Endodermal cell (in vitro differentiated cells): ENCODE measurements at regions not wholly inside any gene's neighbourhood (a gene's known extent, or its start where the extent isn't known, plus 50 kb on each side); places are given as distances from the start of the nearest gene placed in this dataset.

Source experiments
- DNase-seq: peaks from one replicate; pipeline ENCODE4 v3.0.0-alpha.2; 2017
- H3K27ac ChIP-seq: 2 replicates; pipeline ENCODE4 v1.5.1; 2013; ENCODE audit warnings: mild to moderate bottlenecking, low read depth, low read length, moderate library complexity
- H3K27me3 ChIP-seq: 2 replicates; pipeline ENCODE4 v1.6.1; 2013; ENCODE audit warnings: mild to moderate bottlenecking, low read length, moderate library complexity; ENCODE audit not compliant: insufficient read depth, control insufficient read depth, poor library complexity, severe bottlenecking
- H3K36me3 ChIP-seq: 2 replicates; pipeline ENCODE4 v1.7.0; 2013; ENCODE audit warnings: mild to moderate bottlenecking, low read length, moderate library complexity; ENCODE audit not compliant: control insufficient read depth, insufficient read depth
- H3K4me1 ChIP-seq: one replicate; pipeline ENCODE4 v1.7.0; 2013; ENCODE audit warnings: low read length; ENCODE audit not compliant: control insufficient read depth, insufficient read depth
- H3K4me3 ChIP-seq: 2 replicates; pipeline ENCODE4 v1.5.1; 2013; ENCODE audit warnings: mild to moderate bottlenecking, low read length, moderate library complexity
- H3K9ac ChIP-seq: 2 replicates; pipeline ENCODE4 v1.6.1; 2013; ENCODE audit warnings: mild to moderate bottlenecking, low read length, moderate library complexity; ENCODE audit not compliant: poor library complexity, severe bottlenecking; ENCODE audit errors: extremely low read depth
- H3K9me3 ChIP-seq: 2 replicates; pipeline ENCODE4 v1.6.1; 2013; ENCODE audit warnings: mild to moderate bottlenecking, low read length, moderate library complexity; ENCODE audit not compliant: control insufficient read depth
- H3K27ac Mint-ChIP-seq: 2 replicates; pipeline ENCODE4 v1.8.0; 2020; ENCODE audit warnings: mixed read lengths
- H3K27me3 Mint-ChIP-seq: 2 replicates; pipeline ENCODE4 v1.8.0; 2021; ENCODE audit warnings: mild to moderate bottlenecking, mixed read lengths; ENCODE audit not compliant: insufficient read depth
- H3K36me3 Mint-ChIP-seq: 2 replicates; pipeline ENCODE4 v1.8.0; 2020; ENCODE audit warnings: low read depth, mixed read lengths
- H3K4me1 Mint-ChIP-seq: 2 replicates; pipeline ENCODE4 v1.8.0; 2020; ENCODE audit warnings: mixed read lengths
- H3K4me3 Mint-ChIP-seq: 2 replicates; pipeline ENCODE4 v1.8.0; 2020; ENCODE audit warnings: mild to moderate bottlenecking, moderate library complexity, mixed read lengths
- H3K9me3 Mint-ChIP-seq: 2 replicates; pipeline ENCODE4 v1.8.0; 2020; ENCODE audit warnings: mild to moderate bottlenecking, mixed read lengths
- WGBS, 2 experiments: methylation state at CpG; one replicate each; pipeline versions ENCODE4 v1.1.5 to v1.1.7; 2013; ENCODE audit warnings: missing lambda C conversion rate in 2 of 2, mixed read lengths in 1 of 2; ENCODE audit not compliant: insufficient coverage in 1 of 2, insufficient read length in 1 of 2; 5-methylcytosine and 5-hydroxymethylcytosine counted together
- TF ChIP-seq, protein P1 (sequence below): fragments of 200-600 bp; sonication (generic); conservative IDR thresholded peaks from 2 replicates; pipeline ENCODE4 v1.5.0; 2021; ENCODE audit warnings: antibody characterized with exemption, mild to moderate bottlenecking

- no peak overlapping the region for H3K27ac ChIP-seq
- H3K4me1 Mint-ChIP-seq: peaks cover 7% of the 10 kb centered on the region
- H3K9me3 ChIP-seq: peaks cover 11% of the 10 kb centered on the region
- peak; percentile 74 for DNase-seq
- H3K4me3 ChIP-seq: no peak overlapping the region
- H3K36me3 Mint-ChIP-seq: no peaks in the 10 kb centered on the region
- H3K27ac Mint-ChIP-seq: no peak overlapping the region
- no peak overlapping the region for H3K4me3 Mint-ChIP-seq
- H3K4me1 ChIP-seq: peaks cover 3% of the 10 kb centered on the region
- TF ChIP-seq, protein P1, sequence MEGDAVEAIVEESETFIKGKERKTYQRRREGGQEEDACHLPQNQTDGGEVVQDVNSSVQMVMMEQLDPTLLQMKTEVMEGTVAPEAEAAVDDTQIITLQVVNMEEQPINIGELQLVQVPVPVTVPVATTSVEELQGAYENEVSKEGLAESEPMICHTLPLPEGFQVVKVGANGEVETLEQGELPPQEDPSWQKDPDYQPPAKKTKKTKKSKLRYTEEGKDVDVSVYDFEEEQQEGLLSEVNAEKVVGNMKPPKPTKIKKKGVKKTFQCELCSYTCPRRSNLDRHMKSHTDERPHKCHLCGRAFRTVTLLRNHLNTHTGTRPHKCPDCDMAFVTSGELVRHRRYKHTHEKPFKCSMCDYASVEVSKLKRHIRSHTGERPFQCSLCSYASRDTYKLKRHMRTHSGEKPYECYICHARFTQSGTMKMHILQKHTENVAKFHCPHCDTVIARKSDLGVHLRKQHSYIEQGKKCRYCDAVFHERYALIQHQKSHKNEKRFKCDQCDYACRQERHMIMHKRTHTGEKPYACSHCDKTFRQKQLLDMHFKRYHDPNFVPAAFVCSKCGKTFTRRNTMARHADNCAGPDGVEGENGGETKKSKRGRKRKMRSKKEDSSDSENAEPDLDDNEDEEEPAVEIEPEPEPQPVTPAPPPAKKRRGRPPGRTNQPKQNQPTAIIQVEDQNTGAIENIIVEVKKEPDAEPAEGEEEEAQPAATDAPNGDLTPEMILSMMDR: peak; percentile 75
- no peaks in the 10 kb centered on the region for H3K27me3 Mint-ChIP-seq
- no peaks in the 10 kb centered on the region for H3K36me3 ChIP-seq
- H3K27me3 ChIP-seq: no peaks in the 10 kb centered on the region
- no peak overlapping the region for H3K9ac ChIP-seq
- 45% methylated on average over 2 of the region's 2 CpGs; no CpG with 5 or more reads in 1 of the 2 experiments for WGBS, 2 experiments
- H3K9me3 Mint-ChIP-seq: peaks cover 4% of the 10 kb centered on the region
These were observed 328.3 kb downstream of the OXSM start for GRCh38 chr3:26118165-26118564.

- Mint-ChIP-seq H3K27ac (no peak overlapping the region), H3K4me3 (no peak overlapping the region), H3K4me1 (no peaks in the 10 kb centered on the region), H3K9me3 (no peaks in the 10 kb centered on the region), H3K36me3 (no peaks in the 10 kb centered on the region), H3K27me3 (no peaks in the 10 kb centered on the region)
- no peak overlapping the region for H3K27ac ChIP-seq
- no peaks in the 10 kb centered on the region for H3K36me3 ChIP-seq
- no peak overlapping the region for H3K9ac ChIP-seq
- no peaks in the 10 kb centered on the region for H3K4me1 ChIP-seq
- TF ChIP-seq, protein P1: no peak
- H3K4me3 ChIP-seq: no peak overlapping the region
- no peaks in the 10 kb centered on the region for H3K27me3 ChIP-seq
- H3K9me3 ChIP-seq: no peaks in the 10 kb centered on the region
- DNase-seq: no peak
These were observed 343.1 kb downstream of the OXSM start for GRCh38 chr3:26132942-26133341.

DNA sequence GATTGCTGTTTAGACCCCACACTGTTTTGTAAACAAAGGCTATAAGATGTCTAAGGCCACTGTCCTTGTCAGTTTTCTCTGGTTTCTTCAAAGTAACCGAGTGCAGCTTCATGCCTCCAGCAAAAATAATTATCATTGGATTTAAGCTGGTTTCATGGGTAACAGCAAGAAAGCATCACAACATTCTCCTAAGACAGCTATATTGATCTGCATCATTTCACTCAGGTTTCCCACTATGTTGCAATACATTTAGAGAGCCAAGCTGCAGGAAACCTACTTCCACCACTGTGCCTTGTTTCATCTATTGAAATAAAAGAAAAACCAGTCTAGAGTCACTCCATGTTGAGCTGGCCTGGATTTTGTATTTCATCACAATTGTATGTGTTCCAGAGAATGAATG is 351.4 kb downstream of the OXSM start:
- no peak overlapping the region for H3K9ac ChIP-seq
- WGBS, 2 experiments: 84 to 100% methylated on average over 1 of the region's 1 CpG
- no peaks in the 10 kb centered on the region for H3K4me1 ChIP-seq
- Mint-ChIP-seq H3K27me3 (no peaks in the 10 kb centered on the region), H3K27ac (no peak overlapping the region), H3K4me1 (peaks cover 6% of the 10 kb centered on the region), H3K9me3 (peaks cover 14% of the 10 kb centered on the region), H3K4me3 (no peak overlapping the region), H3K36me3 (peaks cover 2% of the 10 kb centered on the region)
- no peak overlapping the region for H3K4me3 ChIP-seq
- H3K27ac ChIP-seq: no peak overlapping the region
- H3K36me3 ChIP-seq: no peaks in the 10 kb centered on the region
- TF ChIP-seq, protein P1: no peak
- peaks cover 20% of the 10 kb centered on the region for H3K9me3 ChIP-seq
- H3K27me3 ChIP-seq: no peaks in the 10 kb centered on the region
- no peak for DNase-seq
